Cardiac septum (tissue), 1 donor: ENCODE measurements at regions not wholly inside any gene's neighbourhood (a gene's known extent, or its start where the extent isn't known, plus 50 kb on each side); places are given as distances from the start of the nearest gene placed in this dataset.

ENCODE experiments used
- DNase-seq: peaks from one replicate; pipeline ENCODE4 v3.0.0-alpha.2; 2020; ENCODE audit warnings: low spot score
- intact Hi-C: fragments of 100-400 bp; cut with DNase I; formaldehyde crosslinking; loops from one replicate; pipeline ENCODE4 v1.14.0; 2022
- donor health status: DM: no; HTN: no; CAD: no.

- intact Hi-C loops = no loop called here
- no peak for DNase-seq
These were observed 159.5 kb upstream of the RPL38 start for GRCh38 chr17:74043976-74044375.

GRCh38 chr17:74045608-74046280 is 157.7 kb upstream of the RPL38 start:
- intact Hi-C loops = no loop called here

GRCh38 chr17:74049167-74049966 is 154.1 kb upstream of the RPL38 start:
- intact Hi-C loops = no loop called here
- DNase-seq = no peak

More at GRCh38 chr17:74045608-74046280, 157.7 kb upstream of the RPL38 start:
- no peak for DNase-seq

- intact Hi-C loops = no loop called here
- no peak for DNase-seq
These were observed 153.5 kb upstream of the RPL38 start for GRCh38 chr17:74049967-74050458.

GRCh38 chr17:74051348-74051747 is 152.1 kb upstream of the RPL38 start:
- DNase-seq = no peak

GRCh38 chr17:74052993-74053711 is 150.3 kb upstream of the RPL38 start:
- DNase-seq = no peak
- intact Hi-C loops = no loop called here

More at GRCh38 chr17:74051348-74051747, 152.1 kb upstream of the RPL38 start:
- intact Hi-C loops = no loop called here

GRCh38 chr17:74053712-74054078 is 149.8 kb upstream of the RPL38 start:
- DNase-seq = no peak
- intact Hi-C loops = no loop called here

- intact Hi-C loops = no loop called here
- DNase-seq = no peak
These were observed 149.2 kb upstream of the RPL38 start for GRCh38 chr17:74054249-74054648.

GRCh38 chr17:74055508-74056160 is 147.8 kb upstream of the RPL38 start:
- intact Hi-C loops = no loop called here

GRCh38 chr17:74059479-74060240 is 143.8 kb upstream of the RPL38 start:
- intact Hi-C loops = no loop called here
- no peak for DNase-seq

More at GRCh38 chr17:74055508-74056160, 147.8 kb upstream of the RPL38 start:
- no peak for DNase-seq

- intact Hi-C loops = no loop called here
- DNase-seq = no peak
These were observed 141.7 kb upstream of the RPL38 start for GRCh38 chr17:74061758-74062157.

- intact Hi-C loops = no loop called here
- no peak for DNase-seq
These were observed 141.2 kb upstream of the RPL38 start for GRCh38 chr17:74062234-74062633.

- intact Hi-C loops = no loop called here
- DNase-seq = no peak
These were observed 140.0 kb upstream of the RPL38 start for GRCh38 chr17:74063439-74063838.

- intact Hi-C loops = no loop called here
- DNase-seq = no peak
These were observed 133.1 kb upstream of the RPL38 start for GRCh38 chr17:74070374-74070773.

- intact Hi-C loops = no loop called here
- no peak for DNase-seq
These were observed 132.3 kb upstream of the RPL38 start for GRCh38 chr17:74070998-74071679.

GRCh38 chr17:74072340-74072739 is 131.1 kb upstream of the RPL38 start:
- intact Hi-C loops = no loop called here
- no peak for DNase-seq

- no peak for DNase-seq
- intact Hi-C loops = no loop called here
These were observed 127.0 kb upstream of the RPL38 start for GRCh38 chr17:74076446-74076845.

GRCh38 chr17:74077231-74077630 is 126.2 kb upstream of the RPL38 start:
- DNase-seq = no peak
- intact Hi-C loops = no loop called here
